KMS-11 (cell line): ENCODE measurements at regions not wholly inside any gene's neighbourhood (a gene's known extent, or its start where the extent isn't known, plus 50 kb on each side); places are given as distances from the start of the nearest gene placed in this dataset.

Experiments used
- H2AFZ ChIP-seq: fragments of 200-600 bp; sonication (generic); 2 replicates; pipeline ENCODE4 v1.6.1; 2016; ENCODE audit warnings: antibody characterized with exemption, mixed run types, low read depth
- H3K27ac ChIP-seq: fragments of 200-600 bp; sonication (generic); 2 replicates; pipeline ENCODE4 v1.6.1; 2016; ENCODE audit warnings: mild to moderate bottlenecking, mixed run types
- H3K27me3 ChIP-seq: fragments of 200-600 bp; sonication (generic); 2 replicates; pipeline ENCODE4 v1.6.1; 2017; ENCODE audit warnings: mild to moderate bottlenecking, low read depth, mixed run types, moderate library complexity; ENCODE audit not compliant: insufficient read depth
- H3K36me3 ChIP-seq: fragments of 200-600 bp; sonication (generic); 2 replicates; pipeline ENCODE4 v1.6.1; 2017; ENCODE audit warnings: mild to moderate bottlenecking, mixed run types; ENCODE audit not compliant: insufficient read depth
- H3K4me1 ChIP-seq: fragments of 200-600 bp; sonication (generic); 2 replicates; pipeline ENCODE4 v1.6.1; 2016; ENCODE audit warnings: mild to moderate bottlenecking, low read depth, mixed run types; ENCODE audit not compliant: poor library complexity, severe bottlenecking
- H3K4me2 ChIP-seq: fragments of 200-600 bp; sonication (generic); 2 replicates; pipeline ENCODE4 v1.7.0; 2016; ENCODE audit warnings: mild to moderate bottlenecking, mixed run types
- H3K4me3 ChIP-seq: fragments of 200-600 bp; sonication (generic); IDR thresholded peaks from 2 replicates; pipeline ENCODE4 v1.6.1; 2017; ENCODE audit warnings: low read depth, low read length, mixed read lengths; ENCODE audit not compliant: insufficient read depth
- H3K79me2 ChIP-seq: fragments of 200-600 bp; sonication (generic); 2 replicates; pipeline ENCODE4 v1.6.1; 2016; ENCODE audit warnings: low read depth, mixed run types; ENCODE audit not compliant: insufficient read depth
- H3K9ac ChIP-seq: fragments of 200-600 bp; sonication (generic); 2 replicates; pipeline ENCODE4 v1.6.1; 2016; ENCODE audit warnings: mild to moderate bottlenecking, mixed run types
- H4K20me1 ChIP-seq: fragments of 200-600 bp; sonication (generic); 2 replicates; pipeline ENCODE4 v1.6.1; 2016; ENCODE audit warnings: mild to moderate bottlenecking, mixed run types; ENCODE audit not compliant: insufficient read depth
- TF ChIP-seq, protein P1 (sequence below): fragments of 200-600 bp; sonication (generic); conservative IDR thresholded peaks from 2 replicates; pipeline ENCODE4 v1.6.1; 2017; ENCODE audit warnings: low read depth, mild to moderate bottlenecking, antibody characterized with exemption, low read length, moderate library complexity, mixed read lengths

GRCh38 chr22:47551431-47551775 is 789.0 kb downstream of the TBC1D22A start:
- H3K36me3 ChIP-seq, result no peaks in the 10 kb centered on the region
- no peaks in the 10 kb centered on the region for H4K20me1 ChIP-seq
- H3K4me1 ChIP-seq, result no peaks in the 10 kb centered on the region
- H3K27me3 ChIP-seq, result no peaks in the 10 kb centered on the region
- H3K4me3 ChIP-seq, result no peak overlapping the region
- H3K9ac ChIP-seq, result no peak overlapping the region
- no peak overlapping the region for H3K4me2 ChIP-seq
- no peaks in the 10 kb centered on the region for H3K79me2 ChIP-seq
- TF ChIP-seq, protein P1, sequence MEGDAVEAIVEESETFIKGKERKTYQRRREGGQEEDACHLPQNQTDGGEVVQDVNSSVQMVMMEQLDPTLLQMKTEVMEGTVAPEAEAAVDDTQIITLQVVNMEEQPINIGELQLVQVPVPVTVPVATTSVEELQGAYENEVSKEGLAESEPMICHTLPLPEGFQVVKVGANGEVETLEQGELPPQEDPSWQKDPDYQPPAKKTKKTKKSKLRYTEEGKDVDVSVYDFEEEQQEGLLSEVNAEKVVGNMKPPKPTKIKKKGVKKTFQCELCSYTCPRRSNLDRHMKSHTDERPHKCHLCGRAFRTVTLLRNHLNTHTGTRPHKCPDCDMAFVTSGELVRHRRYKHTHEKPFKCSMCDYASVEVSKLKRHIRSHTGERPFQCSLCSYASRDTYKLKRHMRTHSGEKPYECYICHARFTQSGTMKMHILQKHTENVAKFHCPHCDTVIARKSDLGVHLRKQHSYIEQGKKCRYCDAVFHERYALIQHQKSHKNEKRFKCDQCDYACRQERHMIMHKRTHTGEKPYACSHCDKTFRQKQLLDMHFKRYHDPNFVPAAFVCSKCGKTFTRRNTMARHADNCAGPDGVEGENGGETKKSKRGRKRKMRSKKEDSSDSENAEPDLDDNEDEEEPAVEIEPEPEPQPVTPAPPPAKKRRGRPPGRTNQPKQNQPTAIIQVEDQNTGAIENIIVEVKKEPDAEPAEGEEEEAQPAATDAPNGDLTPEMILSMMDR, result no peak
- H2AFZ ChIP-seq, result no peak overlapping the region
- no peak overlapping the region for H3K27ac ChIP-seq

DNA sequence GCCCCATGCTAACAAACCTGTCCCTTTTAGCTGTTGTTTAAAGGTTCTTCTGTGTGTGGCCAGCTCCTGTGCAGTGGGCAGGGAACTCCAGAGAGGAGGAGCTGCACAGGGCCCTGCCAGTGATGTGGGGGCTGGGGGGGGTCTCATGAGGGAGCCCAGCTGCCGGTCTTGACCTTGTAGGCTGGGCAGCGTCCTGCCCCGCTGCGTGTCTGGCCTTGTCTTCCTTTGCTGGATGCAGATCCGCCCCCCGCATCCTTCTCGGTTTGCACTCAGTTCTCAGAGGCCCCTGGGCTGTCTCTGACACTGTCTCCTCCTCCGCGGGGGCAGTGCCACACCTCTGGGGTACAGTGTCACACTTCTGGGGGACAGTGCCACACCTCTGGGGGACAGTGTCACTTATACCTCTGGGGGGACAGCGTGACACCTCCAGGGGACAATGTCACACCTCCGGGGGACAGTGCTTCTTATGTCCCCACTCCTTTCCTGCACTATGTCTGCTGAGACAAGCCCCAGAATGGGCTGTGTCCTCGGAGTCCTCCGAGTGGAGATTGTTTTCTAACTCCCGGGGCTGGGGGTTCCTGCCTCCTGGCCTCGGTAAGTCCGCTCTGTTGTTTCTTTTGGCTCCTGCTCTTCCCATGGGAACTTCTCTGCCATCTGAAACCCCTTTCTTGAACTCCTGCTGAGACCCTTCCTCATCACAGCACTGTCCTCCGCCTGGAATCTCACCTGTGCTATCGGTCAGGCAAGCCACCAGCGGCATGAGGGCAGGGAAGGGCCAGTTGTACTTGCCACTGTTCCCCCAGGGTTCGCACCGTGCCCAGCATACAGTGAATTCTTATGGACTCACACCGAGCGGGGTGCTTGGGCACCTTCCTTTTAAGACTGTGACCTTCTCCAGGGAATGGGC is 788.3 kb downstream of the TBC1D22A start:
- Histone ChIP-seq H3K36me3 (no peaks in the 10 kb centered on the region), H3K27me3 (no peaks in the 10 kb centered on the region), H3K4me1 (no peaks in the 10 kb centered on the region), H3K79me2 (no peaks in the 10 kb centered on the region), H2AFZ (no peak overlapping the region), H3K4me2 (no peak overlapping the region), H4K20me1 (no peaks in the 10 kb centered on the region), H3K27ac (no peak overlapping the region), H3K9ac (no peak overlapping the region), H3K4me3 (no peak overlapping the region)
- TF ChIP-seq, protein P1, result no peak

DNA sequence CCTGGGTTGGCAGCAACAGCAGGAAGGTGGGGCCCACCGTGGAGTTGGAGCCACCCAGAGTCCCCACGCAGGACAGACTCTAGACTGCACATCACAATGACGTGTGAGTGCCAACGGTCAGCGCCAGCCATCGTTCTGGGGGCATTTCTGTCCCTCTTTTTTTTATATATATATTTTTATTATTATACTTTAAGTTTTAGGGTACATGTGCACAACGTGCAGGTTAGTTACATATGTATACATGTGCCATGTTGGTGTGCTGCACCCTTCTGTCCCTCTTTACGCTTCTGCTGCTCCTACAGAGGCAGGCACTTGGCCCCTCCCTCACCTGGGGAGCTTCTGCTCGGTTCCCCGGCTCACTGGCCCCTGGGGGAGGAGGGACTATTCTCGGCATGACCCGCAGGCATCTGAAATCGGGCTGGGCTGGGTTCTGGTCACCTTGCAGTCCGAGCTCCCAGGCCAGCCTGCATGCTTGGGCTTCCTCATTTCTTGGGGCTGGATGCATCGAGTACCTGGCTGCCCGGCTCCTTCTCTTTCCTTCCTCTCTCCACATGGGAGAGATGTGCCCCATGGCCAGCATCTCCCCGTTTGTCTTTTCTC is 787.4 kb downstream of the TBC1D22A start:
- H2AFZ ChIP-seq, result no peak overlapping the region
- no peaks in the 10 kb centered on the region for H3K79me2 ChIP-seq
- no peak overlapping the region for H3K27ac ChIP-seq
- H3K4me1 ChIP-seq, result no peaks in the 10 kb centered on the region
- TF ChIP-seq, protein P1, result no peak
- H3K9ac ChIP-seq, result no peak overlapping the region
- no peaks in the 10 kb centered on the region for H3K27me3 ChIP-seq
- H4K20me1 ChIP-seq, result no peaks in the 10 kb centered on the region
- H3K36me3 ChIP-seq, result no peaks in the 10 kb centered on the region
- H3K4me2 ChIP-seq, result no peak overlapping the region
- H3K4me3 ChIP-seq, result no peak overlapping the region

DNA sequence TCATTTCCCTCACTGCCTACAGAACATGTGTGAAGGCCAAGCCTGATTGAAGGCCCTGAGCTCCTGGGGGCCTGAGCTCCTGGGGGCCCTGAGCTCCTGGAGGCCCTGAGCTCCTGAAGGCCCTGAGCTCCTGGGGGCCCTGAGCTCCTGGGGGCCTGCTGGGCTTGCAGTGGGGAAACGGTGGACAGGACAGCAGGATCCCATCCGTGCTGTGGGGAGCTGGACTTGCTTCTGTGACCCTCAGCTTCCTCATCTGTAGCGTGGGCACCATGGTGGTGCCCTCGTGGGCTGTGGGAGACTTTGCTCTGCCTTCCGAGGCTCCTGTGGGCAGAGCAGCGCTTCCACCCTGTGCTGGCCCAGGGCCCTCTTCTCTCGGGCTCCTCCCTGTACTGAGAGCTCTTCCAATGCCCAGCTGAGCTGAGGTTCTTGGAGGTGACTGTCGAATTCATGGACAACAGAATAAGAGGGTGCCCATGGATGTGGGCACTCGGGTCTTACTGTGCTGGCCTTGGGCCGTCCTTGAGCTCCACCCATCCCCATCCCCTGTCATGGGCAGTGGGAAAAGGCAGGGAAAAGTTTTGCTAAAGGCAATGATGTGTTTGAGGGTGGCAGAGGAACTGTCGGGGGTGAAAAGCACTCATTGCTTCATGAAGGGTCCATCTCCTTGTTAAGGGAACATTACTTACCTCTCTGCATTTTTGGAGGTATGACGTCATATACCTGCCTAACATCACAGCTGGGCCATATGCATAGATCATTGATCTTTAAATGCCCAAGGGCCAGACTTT is 786.7 kb downstream of the TBC1D22A start:
- H2AFZ ChIP-seq, result no peak overlapping the region
- H3K4me2 ChIP-seq, result no peak overlapping the region
- no peaks in the 10 kb centered on the region for H3K4me1 ChIP-seq
- no peak overlapping the region for H3K9ac ChIP-seq
- no peak overlapping the region for H3K4me3 ChIP-seq
- no peaks in the 10 kb centered on the region for H3K36me3 ChIP-seq
- H3K27me3 ChIP-seq, result no peaks in the 10 kb centered on the region
- TF ChIP-seq, protein P1, result no peak
- H3K27ac ChIP-seq, result no peak overlapping the region
- H3K79me2 ChIP-seq, result no peaks in the 10 kb centered on the region
- no peaks in the 10 kb centered on the region for H4K20me1 ChIP-seq
